ENCODE measurements at regions not wholly inside any gene's neighbourhood (a gene's known extent, or its start where the extent isn't known, plus 50 kb on each side); places are given as distances from the start of the nearest gene placed in this dataset.

- ChIA-PET CTCF (interaction anchor here (1.4 to 9.6 kb wide), 2 partner anchors 9 to 544 kb away, joined by 5 to 176 read pairs; partner anchors contain the start of gene ICE1), POLR2A (no interaction called here)
- DNase-seq (ENCODE audit: low read depth, low spot score), result no peak
- H3K4me3 ChIP-seq (ENCODE audit: low read depth, low read length), result no peak overlapping the region
- no peak for TF ChIP-seq CTCF (IDR thresholded peaks at IDR 0.05; ENCODE audit: insufficient read depth, low read length, missing control alignments)
These were observed 263.3 kb upstream of the ADAMTS16 start for GRCh38 chr5:4876804-4877203.

- ChIA-PET POLR2A (no interaction called here), CTCF (interaction anchor here (0.8 to 9.6 kb wide), 3 partner anchors 9 to 543 kb away, joined by 3 to 176 read pairs (median 5); partner anchors contain the start of gene ICE1)
- H3K4me3 ChIP-seq (ENCODE audit: low read depth, low read length), result no peak overlapping the region
- no peak for DNase-seq (ENCODE audit: low read depth, low spot score)
- no peak for TF ChIP-seq CTCF (IDR thresholded peaks at IDR 0.05; ENCODE audit: insufficient read depth, low read length, missing control alignments)
These were observed 262.6 kb upstream of the ADAMTS16 start for GRCh38 chr5:4877579-4877978.

GRCh38 chr5:4879075-4879474 lies 261.1 kb upstream of the ADAMTS16 start:
- CTCF ChIA-PET, result interaction anchor here (1.1 to 9.6 kb wide), 9 partner anchors 8 to 618 kb away, joined by 3 to 176 read pairs (median 5); partner anchors contain the start of gene ICE1
- H3K4me3 ChIP-seq (ENCODE audit: low read depth, low read length), result no peak overlapping the region
- DNase-seq (ENCODE audit: low read depth, low spot score), result no peak
- TF ChIP-seq CTCF (IDR thresholded peaks at IDR 0.05; ENCODE audit: insufficient read depth, low read length, missing control alignments), result no peak
- POLR2A ChIA-PET, result no interaction called here

- DNase-seq (ENCODE audit: low read depth, low spot score), result peak; percentile 19
- POLR2A ChIA-PET, result no interaction called here
- no peak overlapping the region for H3K4me3 ChIP-seq (ENCODE audit: low read depth, low read length)
- TF ChIP-seq CTCF (IDR thresholded peaks at IDR 0.05; ENCODE audit: insufficient read depth, low read length, missing control alignments), result peak; percentile 96
- CTCF ChIA-PET, result interaction anchor here (1.1 to 9.6 kb wide), 12 partner anchors 9 to 1697 kb away, joined by 3 to 176 read pairs (median 4); partner anchors contain the start of gene ICE1
These were observed 260.3 kb upstream of the ADAMTS16 start for GRCh38 chr5:4879693-4880303.

- ChIA-PET POLR2A (no interaction called here), CTCF (interaction anchor here (1.2 to 9.6 kb wide), 11 partner anchors 9 to 1697 kb away, joined by 3 to 176 read pairs (median 5); partner anchors contain the start of gene ICE1)
- no peak for DNase-seq (ENCODE audit: low read depth, low spot score)
- TF ChIP-seq CTCF (IDR thresholded peaks at IDR 0.05; ENCODE audit: insufficient read depth, low read length, missing control alignments), result no peak
- H3K4me3 ChIP-seq (ENCODE audit: low read depth, low read length), result no peak overlapping the region
These were observed 259.8 kb upstream of the ADAMTS16 start for GRCh38 chr5:4880304-4880741.

- CTCF ChIA-PET, result interaction anchor here (1.3 to 9.6 kb wide), 3 partner anchors 259 to 1695 kb away, joined by 3 to 176 read pairs (median 4); partner anchors contain the start of gene ICE1
- no peak for TF ChIP-seq CTCF (IDR thresholded peaks at IDR 0.05; ENCODE audit: insufficient read depth, low read length, missing control alignments)
- no peak overlapping the region for H3K4me3 ChIP-seq (ENCODE audit: low read depth, low read length)
- DNase-seq (ENCODE audit: low read depth, low spot score), result no peak
- POLR2A ChIA-PET, result no interaction called here
These were observed 258.6 kb upstream of the ADAMTS16 start for GRCh38 chr5:4881366-4882002.
